SK-N-MC (cell line): ENCODE measurements at regions not wholly inside any gene's neighbourhood (a gene's known extent, or its start where the extent isn't known, plus 50 kb on each side); places are given as distances from the start of the nearest gene placed in this dataset.

Experiments used
- EZH2 ChIP-seq: fragments of 200-600 bp; sonication (generic); IDR thresholded peaks from one replicate; pipeline ENCODE4 v1.6.1; 2017; ENCODE audit warnings: antibody characterized with exemption
- POLR2AphosphoS5 ChIP-seq: IDR thresholded peaks from 2 replicates; pipeline ENCODE4 v1.6.1; 2012; ENCODE audit warnings: mild to moderate bottlenecking, low read depth, low read length, borderline replicate concordance

GRCh38 chr10:2236876-2237275 is 499.6 kb upstream of the ADARB2 start:
- TF ChIP-seq EZH2 (no peak), POLR2AphosphoS5 (no peak)
